Neuronal stem cell (in vitro differentiated cells): ENCODE measurements at regions not wholly inside any gene's neighbourhood (a gene's known extent, or its start where the extent isn't known, plus 50 kb on each side); places are given as distances from the start of the nearest gene placed in this dataset.
"Not testable (repeated sequence)": the region's sequence is repeated elsewhere in the genome, so short reads cannot be mapped to it uniquely, and the experiment has no call there.

Source experiments
- DNase-seq: peaks from one replicate; pipeline ENCODE4 v3.0.0-alpha.2; 2013; ENCODE audit warnings: low spot score
- H2AFZ ChIP-seq: one replicate; pipeline ENCODE4 v1.6.1; 2013; ENCODE audit warnings: mild to moderate bottlenecking, low read length, inconsistent platforms
- H2AK5ac ChIP-seq: 2 replicates; pipeline ENCODE4 v1.6.1; 2013; ENCODE audit warnings: low read depth, mild to moderate bottlenecking, inconsistent platforms, low read length, moderate library complexity, mixed read lengths
- H2BK120ac ChIP-seq: 2 replicates; pipeline ENCODE4 v1.6.1; 2013; ENCODE audit warnings: low read depth, mild to moderate bottlenecking, inconsistent platforms, low read length, moderate library complexity, mixed read lengths
- H2BK12ac ChIP-seq: one replicate; pipeline ENCODE4 v1.6.1; 2013; ENCODE audit warnings: low read length, inconsistent platforms
- H2BK15ac ChIP-seq: 2 replicates; pipeline ENCODE4 v1.6.1; 2013; ENCODE audit warnings: mild to moderate bottlenecking, low read length, inconsistent platforms, mixed read lengths
- H2BK5ac ChIP-seq: one replicate; pipeline ENCODE4 v1.6.1; 2013; ENCODE audit warnings: inconsistent platforms, mild to moderate bottlenecking, low read length, moderate library complexity
- H3K14ac ChIP-seq: one replicate; pipeline ENCODE4 v1.6.1; 2013; ENCODE audit warnings: low read length, inconsistent platforms
- H3K18ac ChIP-seq: 2 replicates; pipeline ENCODE4 v1.6.1; 2013; ENCODE audit warnings: low read length, inconsistent platforms
- H3K23ac ChIP-seq: 2 replicates; pipeline ENCODE4 v1.6.1; 2013; ENCODE audit warnings: low read depth, mild to moderate bottlenecking, mixed read lengths, low read length, inconsistent platforms; ENCODE audit not compliant: poor library complexity
- H3K27ac ChIP-seq: replicated peaks from 3 replicates; pipeline ENCODE4 v1.5.1; 2013; ENCODE audit warnings: low read length, inconsistent platforms
- H3K27me3 ChIP-seq, 3 experiments: 2 replicates each; pipeline ENCODE4 v1.6.1; 2013; ENCODE audit warnings: low read length in 3 of 3, mild to moderate bottlenecking in 2 of 3, inconsistent platforms in 1 of 3, low read depth in 1 of 3, mixed read lengths in 1 of 3, moderate library complexity in 1 of 3; ENCODE audit not compliant: control insufficient read depth in 3 of 3, insufficient read depth in 3 of 3
- H3K36me3 ChIP-seq, 2 donors: replicated peaks in 1 of 2; 2 replicates each; pipeline ENCODE4 v1.6.1; 2013; ENCODE audit warnings: low read length in 2 of 2; ENCODE audit not compliant: control insufficient read depth in 2 of 2, insufficient read depth in 2 of 2
- H3K4ac ChIP-seq: 2 replicates; pipeline ENCODE4 v1.6.1; 2013; ENCODE audit warnings: inconsistent platforms, mild to moderate bottlenecking, low read length, moderate library complexity
- H3K4me1 ChIP-seq, 2 donors: 1 replicate in 1 of 2; 2 replicates in 1 of 2; pipeline ENCODE4 v1.6.1; 2013; ENCODE audit warnings: low read length in 2 of 2, low read depth in 1 of 2; ENCODE audit not compliant: control insufficient read depth in 2 of 2, insufficient read depth in 1 of 2
- H3K4me2 ChIP-seq: one replicate; pipeline ENCODE4 v1.6.1; 2013; ENCODE audit warnings: mild to moderate bottlenecking, low read length, inconsistent platforms; ENCODE audit not compliant: insufficient read depth, poor library complexity, severe bottlenecking
- H3K4me3 ChIP-seq, 2 donors: 2 replicates each; pipeline ENCODE4 v1.5.1; 2013; ENCODE audit warnings: low read length in 2 of 2, mild to moderate bottlenecking in 2 of 2, inconsistent platforms in 1 of 2, moderate library complexity in 1 of 2
- H3K79me1 ChIP-seq: one replicate; pipeline ENCODE4 v1.6.1; 2013; ENCODE audit warnings: low read depth, mild to moderate bottlenecking, inconsistent platforms, low read length, moderate library complexity
- H3K9ac ChIP-seq: one replicate; pipeline ENCODE4 v1.6.1; 2013; ENCODE audit warnings: mild to moderate bottlenecking, low read depth, low read length, inconsistent platforms; ENCODE audit not compliant: poor library complexity
- H3K9me3 ChIP-seq, 2 donors: replicated peaks in 1 of 2; 2 replicates each; pipeline versions ENCODE3 to v1.6.1; 2013; ENCODE audit warnings: low read length in 2 of 2, mild to moderate bottlenecking in 2 of 2, inconsistent platforms in 1 of 2, low read depth in 1 of 2, mixed read lengths in 1 of 2, moderate library complexity in 1 of 2; ENCODE audit not compliant: control insufficient read depth in 2 of 2, insufficient read depth in 1 of 2
- H4K8ac ChIP-seq: one replicate; pipeline ENCODE4 v1.6.1; 2013; ENCODE audit warnings: low read depth, mild to moderate bottlenecking, inconsistent platforms, low read length, moderate library complexity
- H4K91ac ChIP-seq: one replicate; pipeline ENCODE4 v1.6.1; 2013; ENCODE audit warnings: low read length, low read depth, mild to moderate bottlenecking, inconsistent platforms; ENCODE audit not compliant: poor library complexity
- WGBS, 2 donors: extraction: QIAGEN DNeasy Blood & Tissue Kit; methylation state at CpG; one replicate each; pipeline ENCODE4 v1.1.7; 2013; ENCODE audit warnings: missing lambda C conversion rate in 2 of 2, mixed read lengths in 1 of 2; ENCODE audit not compliant: insufficient read length in 2 of 2, insufficient replicate concordance in 1 of 2; ENCODE audit errors: extremely low coverage in 2 of 2; 5-methylcytosine and 5-hydroxymethylcytosine counted together

- Histone ChIP-seq H3K4me1 (no peaks in the 10 kb centered on the region), H2BK15ac (no peak overlapping the region), H2AFZ (no peak overlapping the region), H3K4ac (peak overlapping the region; percentile 53), H3K4me3 (no peak overlapping the region), H3K9ac (no peak overlapping the region), H2BK12ac (peak overlapping the region; percentile 16), H3K27me3 (no peaks in the 10 kb centered on the region), H4K91ac (no peak overlapping the region), H3K14ac (no peak overlapping the region), H3K23ac (no peak overlapping the region), H3K27ac (no peak overlapping the region), H4K8ac (no peak overlapping the region), H3K4me2 (no peak overlapping the region), H2BK120ac (no peak overlapping the region), H3K36me3 (no peaks in the 10 kb centered on the region), H3K18ac (peak overlapping the region; percentile 19), H3K79me1 (no peaks in the 10 kb centered on the region), H2AK5ac (peak overlapping the region; percentile 76), H3K9me3 (no peaks in the 10 kb centered on the region), H2BK5ac (no peak overlapping the region)
- WGBS, 2 donors, result no CpG with 5 or more reads among the region's 34 CpGs
- no peak for DNase-seq
Measured at GRCh38 chr15:77898811-77899730, 178.4 kb downstream of the TBC1D2B start.

- no peak overlapping the region for H2BK5ac ChIP-seq
Measured at GRCh38 chr15:77897896-77898406, 179.6 kb downstream of the TBC1D2B start.

GRCh38 chr15:77897113-77897895 lies 180.2 kb downstream of the TBC1D2B start:
- H3K79me1 ChIP-seq, H3K4ac ChIP-seq, H2AK5ac ChIP-seq, H4K91ac ChIP-seq, H3K27me3 ChIP-seq, H3K4me2 ChIP-seq, H2AFZ ChIP-seq, H3K9me3 ChIP-seq, H2BK120ac ChIP-seq, H3K4me3 ChIP-seq, H3K18ac ChIP-seq, H2BK5ac ChIP-seq, H3K4me1 ChIP-seq, H3K27ac ChIP-seq, H3K23ac ChIP-seq, H2BK15ac ChIP-seq, H3K14ac ChIP-seq, H3K36me3 ChIP-seq, DNase-seq, H3K9ac ChIP-seq: not testable (repeated sequence)
- Histone ChIP-seq H2BK12ac (peak overlapping the region; percentile 41), H4K8ac (peak overlapping the region; percentile 65)
- WGBS, 2 donors, result no CpG with 5 or more reads among the region's 37 CpGs

More at GRCh38 chr15:77897896-77898406, 179.6 kb downstream of the TBC1D2B start:
- no peaks in the 10 kb centered on the region for H3K27me3 ChIP-seq
- no peaks in the 10 kb centered on the region for H3K79me1 ChIP-seq
- H3K18ac ChIP-seq, result no peak overlapping the region
- H4K91ac ChIP-seq, result no peak overlapping the region
- H3K4me1 ChIP-seq, result no peaks in the 10 kb centered on the region
- H3K36me3 ChIP-seq, result no peaks in the 10 kb centered on the region
- no peak overlapping the region for H2AK5ac ChIP-seq
- H2BK12ac ChIP-seq, result peak overlapping the region; percentile 41
- H3K4me2 ChIP-seq, result no peak overlapping the region
- H3K4ac ChIP-seq, result no peak overlapping the region
- H2AFZ ChIP-seq, result no peak overlapping the region
- H2BK15ac ChIP-seq, result no peak overlapping the region
- H3K4me3 ChIP-seq, result no peak overlapping the region
- H2BK120ac ChIP-seq, result no peak overlapping the region
- DNase-seq, result no peak
- peak overlapping the region; percentile 65 for H4K8ac ChIP-seq
- H3K9ac ChIP-seq, result no peak overlapping the region
- no CpG with 5 or more reads among the region's 12 CpGs for WGBS, 2 donors
- no peak overlapping the region for H3K23ac ChIP-seq
- H3K14ac ChIP-seq, result no peak overlapping the region
- H3K27ac ChIP-seq, result no peak overlapping the region
- no peaks in the 10 kb centered on the region for H3K9me3 ChIP-seq
